CD4-positive, alpha-beta T cell (primary cell): ENCODE measurements at regions not wholly inside any gene's neighbourhood (a gene's known extent, or its start where the extent isn't known, plus 50 kb on each side); places are given as distances from the start of the nearest gene placed in this dataset.

Experiments
- ATAC-seq: fragments of 200-7000 bp; cut with Tn5 transposase; one replicate; pipeline ENCODE4 v1.10.0; 2022; ENCODE audit warnings: mild to moderate bottlenecking; ENCODE audit not compliant: poor library complexity
- CTCF ChIA-PET: fragments of 350-600 bp; sonication (Branson Sonifier 250); formaldehyde crosslinking; loops from one replicate; lab custom pipeline; 2021; ENCODE audit warnings: antibody characterized with exemption, inconsistent platforms; lab: Charles Lee
- POLR2A ChIA-PET: fragments of 350-600 bp; sonication (Branson Sonifier 250); formaldehyde crosslinking; loops from one replicate; lab custom pipeline; 2021; ENCODE audit warnings: antibody characterized with exemption, inconsistent platforms; lab: Charles Lee
- DNase-seq, 14 experiments: peaks; one replicate each; pipeline ENCODE4 v3.0.0-alpha.2; 2013 to 2020; ENCODE audit warnings: mixed read lengths in 2 of 14
- H3K27ac ChIP-seq, 2 donors: one replicate each; pipeline versions ENCODE4 v1.5.1 to v1.7.0; 2013; ENCODE audit warnings: low read length in 2 of 2, low read depth in 1 of 2, mild to moderate bottlenecking in 1 of 2
- H3K27me3 ChIP-seq, 2 experiments: 1 replicate in 1 of 2; 2 replicates in 1 of 2; pipeline versions ENCODE4 v1.6.1 to v1.7.0; 2013; ENCODE audit warnings: low read length in 2 of 2, control low read depth in 1 of 2, mild to moderate bottlenecking in 1 of 2, moderate library complexity in 1 of 2; ENCODE audit not compliant: insufficient read depth in 2 of 2, control insufficient read depth in 1 of 2
- H3K36me3 ChIP-seq: one replicate; pipeline ENCODE4 v1.6.1; 2013; ENCODE audit warnings: low read length, control low read depth; ENCODE audit not compliant: insufficient read depth
- H3K4me1 ChIP-seq: one replicate; pipeline ENCODE4 v1.6.1; 2013; ENCODE audit warnings: low read length, control low read depth; ENCODE audit not compliant: insufficient read depth
- H3K4me3 ChIP-seq: one replicate; pipeline ENCODE4 v1.5.1; 2013; ENCODE audit warnings: mild to moderate bottlenecking, low read length, moderate library complexity
- H3K9me3 ChIP-seq, 2 experiments: 1 replicate in 1 of 2; 2 replicates in 1 of 2; pipeline versions ENCODE4 v1.6.1 to v1.7.0; 2013; ENCODE audit warnings: low read length in 2 of 2, mild to moderate bottlenecking in 2 of 2, control low read depth in 1 of 2, moderate library complexity in 1 of 2; ENCODE audit not compliant: control insufficient read depth in 1 of 2, insufficient read depth in 1 of 2
- H3K27ac Mint-ChIP-seq: one replicate; pipeline ENCODE4 v1.8.0; 2020; ENCODE audit warnings: mixed read lengths
- H3K27me3 Mint-ChIP-seq: one replicate; pipeline ENCODE4 v1.8.0; 2021; ENCODE audit warnings: mixed read lengths
- H3K36me3 Mint-ChIP-seq: one replicate; pipeline ENCODE4 v1.8.0; 2021; ENCODE audit warnings: low read depth, mixed read lengths
- H3K4me1 Mint-ChIP-seq: one replicate; pipeline ENCODE4 v1.8.0; 2021; ENCODE audit warnings: low read depth, mixed read lengths
- H3K4me3 Mint-ChIP-seq: one replicate; pipeline ENCODE4 v1.8.0; 2020; ENCODE audit warnings: mild to moderate bottlenecking, mixed read lengths
- H3K9me3 Mint-ChIP-seq: one replicate; pipeline ENCODE4 v1.8.0; 2020; ENCODE audit warnings: mixed read lengths
- intact Hi-C, 2 experiments: fragments of 100-400 bp; cut with DNase I in 1 of 2; cut with micrococcal nuclease in 1 of 2; formaldehyde crosslinking; loops; one replicate each; pipeline versions ENCODE4 v1.15.1 to v1.9.0; 2023 to 2025; cut with DNase I, micrococcal nuclease
- TF ChIP-seq, protein P1 (sequence below): fragments of 200-600 bp; IDR thresholded peaks from one replicate; pipeline ENCODE4 v1.8.0; 2022; ENCODE audit warnings: antibody characterized with exemption, mild to moderate bottlenecking

DNA sequence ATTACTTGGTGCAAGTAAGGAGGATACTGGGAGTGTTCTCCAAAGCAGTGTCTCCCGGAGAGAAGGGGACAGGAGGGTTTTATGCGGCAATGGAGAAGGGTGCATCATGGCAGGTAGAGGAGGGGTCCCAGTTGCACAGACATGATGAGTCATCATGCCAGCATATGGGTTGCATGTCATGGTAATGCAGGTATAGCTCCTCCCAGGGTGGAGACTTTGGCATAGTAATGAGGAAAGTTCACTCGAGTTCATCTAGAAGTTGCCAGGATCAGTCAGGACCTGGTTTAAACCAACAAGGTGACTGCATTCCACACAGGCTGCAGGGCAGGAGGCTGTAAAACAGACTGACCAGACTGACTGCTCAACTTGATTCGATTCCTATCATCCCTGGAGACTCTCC, 355.7 kb upstream of the DUSP10 start:
- H3K4me3 Mint-ChIP-seq, result no peak overlapping the region
- H3K9me3 Mint-ChIP-seq, result no peaks in the 10 kb centered on the region
- Histone ChIP-seq H3K9me3 (no peaks in the 10 kb centered on the region), H3K27ac (no peak overlapping the region), H3K36me3 (no peaks in the 10 kb centered on the region), H3K27me3 (no peaks in the 10 kb centered on the region), H3K4me3 (no peak overlapping the region), H3K4me1 (peaks cover 3% of the 10 kb centered on the region)
- ATAC-seq, result no peak
- no peak overlapping the region for H3K27ac Mint-ChIP-seq
- TF ChIP-seq, protein P1, sequence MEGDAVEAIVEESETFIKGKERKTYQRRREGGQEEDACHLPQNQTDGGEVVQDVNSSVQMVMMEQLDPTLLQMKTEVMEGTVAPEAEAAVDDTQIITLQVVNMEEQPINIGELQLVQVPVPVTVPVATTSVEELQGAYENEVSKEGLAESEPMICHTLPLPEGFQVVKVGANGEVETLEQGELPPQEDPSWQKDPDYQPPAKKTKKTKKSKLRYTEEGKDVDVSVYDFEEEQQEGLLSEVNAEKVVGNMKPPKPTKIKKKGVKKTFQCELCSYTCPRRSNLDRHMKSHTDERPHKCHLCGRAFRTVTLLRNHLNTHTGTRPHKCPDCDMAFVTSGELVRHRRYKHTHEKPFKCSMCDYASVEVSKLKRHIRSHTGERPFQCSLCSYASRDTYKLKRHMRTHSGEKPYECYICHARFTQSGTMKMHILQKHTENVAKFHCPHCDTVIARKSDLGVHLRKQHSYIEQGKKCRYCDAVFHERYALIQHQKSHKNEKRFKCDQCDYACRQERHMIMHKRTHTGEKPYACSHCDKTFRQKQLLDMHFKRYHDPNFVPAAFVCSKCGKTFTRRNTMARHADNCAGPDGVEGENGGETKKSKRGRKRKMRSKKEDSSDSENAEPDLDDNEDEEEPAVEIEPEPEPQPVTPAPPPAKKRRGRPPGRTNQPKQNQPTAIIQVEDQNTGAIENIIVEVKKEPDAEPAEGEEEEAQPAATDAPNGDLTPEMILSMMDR, result no peak
- H3K27me3 Mint-ChIP-seq, result no peaks in the 10 kb centered on the region
- H3K36me3 Mint-ChIP-seq, result no peaks in the 10 kb centered on the region
- no peaks in the 10 kb centered on the region for H3K4me1 Mint-ChIP-seq
- no peak for DNase-seq
- ChIA-PET POLR2A (interaction anchor here (1.1 kb wide), 1 partner anchor 358 kb away, joined by 3 read pairs; no protein-coding TSS in a partner anchor), CTCF (interaction anchor here (1.7 kb wide), 1 partner anchor 15 kb away, joined by 5 read pairs; no protein-coding TSS in a partner anchor)
- intact Hi-C loops, result loop anchor here in 1 of 2 experiments (5.0 kb wide), 1 partner anchor 540 kb away; no protein-coding TSS in a partner anchor

GRCh38 chr1:222096883-222097282, 355.0 kb upstream of the DUSP10 start:
- ATAC-seq (no peak), DNase-seq (no peak)
- TF ChIP-seq, protein P1, result no peak
- Histone ChIP-seq H3K27me3 (no peaks in the 10 kb centered on the region), H3K9me3 (no peaks in the 10 kb centered on the region), H3K4me3 (no peak overlapping the region), H3K4me1 (peaks cover 3% of the 10 kb centered on the region), H3K27ac (no peak overlapping the region), H3K36me3 (no peaks in the 10 kb centered on the region)
- Mint-ChIP-seq H3K9me3 (no peaks in the 10 kb centered on the region), H3K27me3 (no peaks in the 10 kb centered on the region), H3K36me3 (no peaks in the 10 kb centered on the region), H3K27ac (no peak overlapping the region), H3K4me3 (no peak overlapping the region), H3K4me1 (no peaks in the 10 kb centered on the region)
- ChIA-PET CTCF (interaction anchor here (0.7 to 1.7 kb wide), 3 partner anchors 12 to 358 kb away, joined by 3 to 5 read pairs (median 4); no protein-coding TSS in a partner anchor), POLR2A (interaction anchor here (1.1 kb wide), 1 partner anchor 359 kb away, joined by 3 read pairs; no protein-coding TSS in a partner anchor)
- intact Hi-C loops, result loop anchor here (1.0 to 5.0 kb wide), 2 partner anchors 358 to 540 kb away; no protein-coding TSS in a partner anchor

DNA sequence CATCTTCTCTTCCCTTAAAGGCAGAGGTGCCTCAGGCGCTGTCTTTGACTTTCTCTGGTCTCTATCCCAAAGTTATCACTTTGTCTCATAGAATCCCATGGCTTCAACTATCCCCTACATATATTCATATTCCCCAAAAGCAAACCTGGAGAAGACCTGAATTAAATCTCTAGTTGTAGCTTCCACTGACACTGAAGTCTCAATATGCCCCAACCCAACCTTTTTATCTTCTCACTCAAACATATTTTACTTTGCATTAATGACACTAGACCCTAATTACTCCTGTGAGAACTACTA, 354.5 kb upstream of the DUSP10 start:
- Mint-ChIP-seq H3K4me1 (no peaks in the 10 kb centered on the region), H3K27me3 (no peaks in the 10 kb centered on the region), H3K36me3 (no peaks in the 10 kb centered on the region), H3K27ac (no peak overlapping the region), H3K9me3 (no peaks in the 10 kb centered on the region), H3K4me3 (no peak overlapping the region)
- ChIA-PET POLR2A (interaction anchor here (1.1 kb wide), 1 partner anchor 359 kb away, joined by 3 read pairs; no protein-coding TSS in a partner anchor), CTCF (interaction anchor here (0.7 to 1.0 kb wide), 2 partner anchors 11 to 359 kb away, joined by 3 to 4 read pairs; no protein-coding TSS in a partner anchor)
- intact Hi-C loops, result loop anchor here (1.0 to 5.0 kb wide), 2 partner anchors 359 to 541 kb away; no protein-coding TSS in a partner anchor
- no peaks in the 10 kb centered on the region for H3K36me3 ChIP-seq
- H3K4me3 ChIP-seq, result no peak overlapping the region
- peaks cover 3% of the 10 kb centered on the region for H3K4me1 ChIP-seq
- ATAC-seq (no peak), DNase-seq (no peak)
- H3K9me3 ChIP-seq, result no peaks in the 10 kb centered on the region
- TF ChIP-seq, protein P1, result peak; percentile 41
- no peaks in the 10 kb centered on the region for H3K27me3 ChIP-seq
- no peak overlapping the region for H3K27ac ChIP-seq
